AG08396 (cell line): ENCODE measurements at regions not wholly inside any gene's neighbourhood (a gene's known extent, or its start where the extent isn't known, plus 50 kb on each side); places are given as distances from the start of the nearest gene placed in this dataset.
"Not testable (repeated sequence)": the region's sequence is repeated elsewhere in the genome, so short reads cannot be mapped to it uniquely, and the experiment has no call there.

ENCODE experiments used
- DNase-seq: peaks from one replicate; pipeline ENCODE4 v3.0.0; 2012; ENCODE audit warnings: low spot score, mixed read lengths

- no peak for DNase-seq
Observed at GRCh38 chr5:23991406-23991805, 484.0 kb downstream of the PRDM9 start.

- DNase-seq = no peak
Observed at GRCh38 chr5:23994581-23995370, 487.4 kb downstream of the PRDM9 start.

GRCh38 chr5:23996525-23996924 lies 489.1 kb downstream of the PRDM9 start:
- DNase-seq = no peak

GRCh38 chr5:24005384-24005783 lies 498.0 kb downstream of the PRDM9 start:
- no peak for DNase-seq

DNA sequence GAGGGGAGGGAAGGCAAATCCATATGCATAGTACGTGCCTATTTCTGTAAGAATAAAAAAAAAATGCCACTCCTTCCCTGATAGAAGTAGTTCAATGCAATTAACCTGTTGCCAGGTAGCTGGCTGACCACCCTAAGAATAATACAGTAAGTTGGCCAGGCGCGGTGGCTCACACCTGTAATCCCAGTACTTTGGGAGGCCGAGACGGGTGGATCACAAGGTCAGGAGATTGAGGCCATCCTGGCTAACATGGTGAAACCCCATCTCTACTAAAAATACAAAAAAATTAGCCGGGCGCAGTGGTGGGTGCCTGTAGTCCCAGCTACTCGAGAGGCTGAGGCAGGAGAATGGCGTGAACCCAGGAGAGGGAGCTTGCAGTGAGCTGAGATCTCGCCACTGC lies 510.3 kb downstream of the PRDM9 start:
- DNase-seq = not testable (repeated sequence)

GRCh38 chr5:24026288-24026687 lies 518.9 kb downstream of the PRDM9 start:
- DNase-seq = no peak

- no peak for DNase-seq
Observed at GRCh38 chr5:24042688-24043087, 535.3 kb downstream of the PRDM9 start.

GRCh38 chr5:24045046-24045445 lies 537.6 kb downstream of the PRDM9 start:
- no peak for DNase-seq

DNA sequence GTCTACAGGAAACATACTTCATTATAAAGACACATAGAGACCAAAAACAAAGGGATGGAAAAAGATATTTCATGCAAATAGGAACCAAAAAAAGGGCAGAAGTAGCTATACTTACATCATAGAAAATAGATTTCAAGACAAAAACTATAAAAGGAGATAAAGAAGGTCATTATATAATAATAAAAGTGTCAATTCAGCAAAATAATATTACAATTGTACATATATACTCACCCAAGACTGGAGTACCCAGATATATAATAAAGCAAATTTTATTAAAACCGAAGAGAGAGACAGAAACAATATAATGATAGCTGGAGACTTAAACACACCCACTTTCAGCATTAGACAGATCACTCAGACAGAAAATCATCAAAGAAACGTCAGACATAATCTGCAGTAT lies 546.3 kb downstream of the PRDM9 start:
- no peak for DNase-seq

GRCh38 chr5:24059006-24059405 lies 551.6 kb downstream of the PRDM9 start:
- DNase-seq = no peak

DNA sequence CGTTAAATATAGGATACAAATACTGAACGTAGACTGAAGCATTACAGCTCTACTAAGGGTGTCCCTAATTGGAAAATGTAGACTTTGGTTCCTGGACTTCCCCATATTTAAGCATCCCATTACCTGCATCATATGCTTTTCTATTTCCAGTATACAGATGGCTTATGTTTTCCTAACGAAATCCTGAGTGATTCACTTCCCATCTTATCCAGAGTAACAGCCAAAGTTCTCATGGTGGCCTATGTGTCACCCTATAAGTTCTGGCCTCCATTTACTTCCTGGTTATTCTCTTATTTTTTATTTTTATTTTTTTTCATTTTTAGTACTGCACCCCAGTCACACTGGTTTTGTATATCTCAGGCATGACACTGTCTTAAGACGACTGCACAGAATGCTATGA lies 552.3 kb downstream of the PRDM9 start:
- no peak for DNase-seq

DNA sequence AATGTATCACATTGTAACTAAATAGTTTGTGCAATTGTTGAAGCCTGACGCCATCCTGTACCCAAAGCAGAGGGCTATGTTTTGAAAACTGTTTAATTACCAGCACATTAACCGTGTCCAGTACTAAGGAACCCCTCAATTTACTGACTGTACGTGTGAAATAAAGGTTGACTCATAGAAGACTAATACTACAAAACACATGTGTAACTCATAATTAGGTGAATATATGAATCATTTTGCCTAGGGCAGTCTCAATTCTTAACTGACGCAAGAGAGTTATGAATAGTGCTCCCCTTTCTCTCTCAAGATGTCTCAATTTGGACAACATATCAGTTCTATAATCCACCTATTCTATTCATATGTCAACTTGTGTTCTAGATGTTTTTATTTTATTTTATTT lies 558.4 kb downstream of the PRDM9 start:
- DNase-seq = no peak

- no peak for DNase-seq
Observed at GRCh38 chr5:24067208-24067607, 559.8 kb downstream of the PRDM9 start.

- no peak for DNase-seq
Observed at GRCh38 chr5:24068524-24068923, 561.1 kb downstream of the PRDM9 start.

DNA sequence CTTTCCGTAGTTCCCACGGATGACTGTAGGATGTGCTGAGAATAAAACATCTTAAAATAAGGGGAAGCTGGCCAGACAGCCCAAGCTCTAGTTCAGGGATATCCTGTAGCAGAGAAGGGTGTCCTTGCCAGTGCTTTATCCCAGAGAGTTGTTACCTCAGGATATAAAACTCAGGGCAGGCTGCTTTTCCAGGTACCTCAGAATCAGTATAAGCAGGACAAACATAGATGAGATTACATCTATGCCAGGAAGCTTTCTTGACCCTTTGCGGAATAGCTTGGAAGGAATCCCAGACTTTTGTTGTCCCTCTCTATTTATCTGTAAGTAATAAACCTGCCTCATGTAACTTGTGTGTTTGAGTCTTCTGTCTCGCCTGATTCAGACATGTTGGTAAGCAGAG lies 565.7 kb downstream of the PRDM9 start:
- DNase-seq = no peak

- DNase-seq = no peak
Observed at GRCh38 chr5:24080046-24080445, 564.7 kb downstream of the CDH10 start.

GRCh38 chr5:24094081-24094679 lies 550.6 kb downstream of the CDH10 start:
- DNase-seq = no peak

DNA sequence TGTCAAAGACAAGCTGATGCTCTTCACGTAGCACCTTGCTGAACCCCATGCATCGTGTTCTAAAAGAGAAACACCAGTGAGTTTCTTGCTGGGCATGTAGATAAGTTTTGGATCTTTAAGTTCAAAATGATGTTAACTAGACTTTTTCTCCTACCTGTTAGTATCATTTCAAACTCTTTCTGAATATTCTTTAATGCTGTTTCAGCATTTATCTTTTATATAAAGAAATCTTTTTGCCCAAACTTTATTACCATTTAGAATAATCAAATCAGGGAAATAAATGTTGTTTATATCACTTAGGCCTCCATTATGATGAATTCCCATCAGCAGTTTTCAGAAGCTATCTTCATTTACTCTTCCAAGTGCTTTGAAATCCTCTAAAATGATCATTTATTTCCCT lies 542.8 kb downstream of the CDH10 start:
- DNase-seq = no peak

- DNase-seq = no peak
Observed at GRCh38 chr5:24103451-24104023, 541.2 kb downstream of the CDH10 start.

DNA sequence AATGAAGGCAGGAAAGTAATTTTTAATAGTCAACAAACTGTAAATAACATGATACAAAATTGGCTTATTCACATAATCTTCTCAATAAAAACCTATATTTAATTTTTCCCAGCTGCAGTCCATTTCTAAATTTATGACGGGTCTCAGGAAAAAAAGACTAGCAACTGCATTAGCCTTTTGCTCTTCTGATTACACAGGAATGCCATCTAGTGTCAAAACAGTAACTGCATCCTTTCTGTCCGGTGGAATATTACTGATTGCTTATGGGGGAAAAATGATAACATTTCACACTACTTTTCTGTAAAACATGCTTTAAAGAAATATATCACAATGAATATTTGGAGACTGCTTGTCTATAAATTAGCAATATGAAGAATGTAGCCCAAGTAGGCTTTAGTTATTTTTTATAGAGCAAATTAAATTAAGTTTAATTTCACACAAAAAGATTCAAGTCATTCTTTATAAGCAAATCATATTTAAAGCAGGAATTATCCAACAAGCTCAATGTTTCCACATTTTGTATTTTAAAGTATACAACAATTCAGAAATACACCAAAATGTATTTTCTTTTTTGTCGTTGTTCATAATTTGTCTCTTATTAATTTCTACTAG lies 534.7 kb downstream of the CDH10 start:
- peak; percentile 7 for DNase-seq

DNA sequence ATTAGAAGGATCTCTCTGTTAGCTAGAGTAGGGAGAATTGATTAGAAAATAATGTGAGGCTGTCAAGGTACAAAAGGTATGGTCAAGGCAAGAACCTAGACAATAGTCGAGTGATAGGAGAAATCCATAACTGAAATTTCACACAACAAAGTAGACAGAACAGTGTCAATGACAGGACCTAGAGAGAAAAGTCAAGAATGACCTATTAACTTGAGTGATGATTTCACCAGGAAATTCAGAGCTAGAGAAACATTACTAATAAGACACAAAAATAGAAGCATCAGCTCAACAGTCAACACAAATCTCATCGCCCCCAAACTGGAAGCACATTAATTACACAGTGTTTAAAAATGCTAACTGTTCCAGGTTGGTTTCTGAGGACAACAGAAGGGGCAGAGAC lies 532.4 kb downstream of the CDH10 start:
- no peak for DNase-seq

GRCh38 chr5:24118351-24118750 lies 526.4 kb downstream of the CDH10 start:
- no peak for DNase-seq

DNA sequence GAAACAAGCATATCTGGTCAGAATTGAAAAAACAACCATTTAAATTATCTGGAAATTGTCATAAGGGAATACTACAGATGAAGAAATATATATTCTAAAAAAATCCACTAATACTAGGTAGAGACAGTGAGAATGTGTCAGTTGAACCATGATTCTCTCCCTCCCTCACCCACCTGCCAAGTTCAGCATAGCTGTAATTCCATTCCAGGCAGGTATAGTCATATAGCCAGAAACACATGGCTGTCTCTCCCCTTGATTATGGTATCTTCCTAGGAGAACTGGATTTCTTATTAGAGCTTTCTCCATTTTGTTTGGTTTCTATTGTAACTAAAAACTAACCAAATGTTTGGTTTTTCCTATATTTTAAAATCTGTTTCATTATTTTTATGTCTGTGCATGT lies 509.2 kb downstream of the CDH10 start:
- no peak for DNase-seq
